ENCODE measurements at regions not wholly inside any gene's neighbourhood (a gene's known extent, or its start where the extent isn't known, plus 50 kb on each side); places are given as distances from the start of the nearest gene placed in this dataset.

GRCh38 chr2:194553980-194554379 is 1103.0 kb upstream of the SLC39A10 start:
- intact Hi-C loops (cut with micrococcal nuclease) = no loop called here
- RAD21 ChIA-PET (ENCODE audit: low non-redundant PET in 1 of 2, low total read pairs in 2 of 2, uncharacterized antibody in 2 of 2, unreplicated experiment in 2 of 2) = no interaction called here
- CTCF ChIA-PET = no interaction called here

More at GRCh38 chr2:194553980-194554379, 1103.0 kb upstream of the SLC39A10 start:
- Histone ChIP-seq H3K79me2 (ENCODE audit: insufficient read depth, low read length) (no peaks in the 10 kb centered on the region), H4K20me1 (ENCODE audit: insufficient read depth) (no peaks in the 10 kb centered on the region), H3K4me1 (ENCODE audit: control insufficient read depth in 1 of 2, insufficient read depth in 2 of 2, low read length in 2 of 2) (peaks cover 0 to 7% of the 10 kb centered on the region in 2 experiments; a peak in 1 of 4 replicates), H3K9me2 (ENCODE audit: insufficient read depth) (no peaks in the 10 kb centered on the region), H3K27me3 (ENCODE audit: insufficient read depth, low read length) (no peaks in the 10 kb centered on the region), H3K36me3 (ENCODE audit: control insufficient read depth in 1 of 2, insufficient read depth in 2 of 2, low read length in 2 of 2) (no peaks in the 10 kb centered on the region), H3K4me3 (replicated peaks in 1 of 2; ENCODE audit: low read depth in 1 of 2, low read length in 2 of 2) (no peak overlapping the region), H2AFZ (ENCODE audit: low read depth, low read length, poor library complexity, severe bottlenecking) (no peak overlapping the region), H3K9ac (ENCODE audit: low read length) (no peak overlapping the region), H3K27ac (ENCODE audit: low read depth, low read length) (no peak overlapping the region), H3K4me2 (ENCODE audit: low read length) (no peak overlapping the region), H3K9me3 (ENCODE audit: control insufficient read depth in 1 of 2, insufficient read depth in 1 of 2, low read depth in 1 of 2, low read length in 2 of 2) (no peaks in the 10 kb centered on the region)
- BruUV-seq (replicated peaks) = no TSS peak
- TF ChIP-seq SP1 (IDR thresholded peaks at IDR 0.05; ENCODE audit: low read depth) = no peak
- TF ChIP-seq ZNF274 (IDR thresholded peaks at IDR 0.05; ENCODE audit: low read depth, low read length) = no peak
- no peak for TF ChIP-seq CBX3 (IDR thresholded peaks at IDR 0.05; ENCODE audit: low read depth)
- TF ChIP-seq ZBTB33 (IDR thresholded peaks at IDR 0.05; ENCODE audit: extremely low read depth, insufficient replicate concordance, low read length) = no peak
- TF ChIP-seq ATF3 (IDR thresholded peaks at IDR 0.05) = no peak
- TF ChIP-seq ELF1 (IDR thresholded peaks at IDR 0.05; ENCODE audit: borderline replicate concordance, low read depth) = no peak
- no peak for TF ChIP-seq JUND (IDR thresholded peaks at IDR 0.05)
- TF ChIP-seq CTCF (IDR thresholded peaks at IDR 0.05 in 2 of 3, conservative IDR thresholded peaks at IDR 0.05 in 1 of 3; ENCODE audit: borderline replicate concordance in 1 of 3, insufficient read depth in 1 of 3, low read depth in 2 of 3, low read length in 2 of 3) = no peak
- TF ChIP-seq EZH2phosphoT487 (IDR thresholded peaks at IDR 0.05; ENCODE audit: borderline replicate concordance) = no peak
- no peak for TF ChIP-seq EZH2 (IDR thresholded peaks at IDR 0.05)
- no peak for ATAC-seq
- POLR2A ChIA-PET = no interaction called here
- DNase-seq (ENCODE audit: low read depth, low spot score) = no peak

Measured in HCT116 (cell line).